Fibroblast of lung (primary cell): ENCODE measurements at regions not wholly inside any gene's neighbourhood (a gene's known extent, or its start where the extent isn't known, plus 50 kb on each side); places are given as distances from the start of the nearest gene placed in this dataset.

Source experiments
- EZH2 ChIP-seq: IDR thresholded peaks from 2 replicates; pipeline ENCODE4 v1.5.1; 2012; ENCODE audit warnings: low read length, control low read depth, mild to moderate bottlenecking; ENCODE audit errors: missing control alignments
- TF ChIP-seq, protein P1 (sequence below), 2 donors: IDR thresholded peaks in 1 of 2; conservative IDR thresholded peaks in 1 of 2; 1 replicate in 1 of 2; 2 replicates in 1 of 2; pipeline ENCODE4 v1.5.1; 2011 to 2012; ENCODE audit warnings: low read length in 2 of 2, control low read depth in 1 of 2, inconsistent platforms in 1 of 2, low read depth in 1 of 2, mild to moderate bottlenecking in 1 of 2

DNA sequence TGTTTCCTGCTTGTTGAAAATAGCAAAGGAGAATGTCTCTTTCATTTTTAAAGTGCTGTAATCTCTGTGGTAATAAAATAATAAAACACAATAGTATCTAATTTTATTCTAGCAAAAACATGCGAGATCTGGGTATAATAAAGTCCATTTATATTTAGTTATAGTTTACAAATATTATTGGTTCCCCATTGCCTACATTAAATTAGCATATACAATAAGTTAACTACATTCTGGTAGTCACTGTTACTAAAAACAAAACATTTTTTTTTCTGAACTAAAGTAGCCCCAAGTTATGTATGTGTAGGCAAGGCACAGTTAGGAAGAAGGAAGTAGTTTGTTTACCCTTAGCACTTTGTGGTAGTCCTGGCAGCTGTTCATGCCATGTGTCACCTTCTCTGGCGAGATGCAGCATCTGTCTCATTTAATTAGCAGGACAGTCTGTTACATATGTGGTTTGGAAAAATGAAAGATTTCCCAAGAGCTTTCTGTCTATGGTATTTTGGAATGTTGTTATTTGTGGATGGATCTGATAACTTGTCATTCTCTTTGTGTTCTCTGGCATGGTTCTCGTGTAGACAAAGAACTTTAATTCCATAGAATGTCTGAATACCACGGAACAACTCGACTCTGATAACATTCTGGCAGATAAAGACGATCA is 231.3 kb upstream of the PITX2 start:
- TF ChIP-seq, protein P1, sequence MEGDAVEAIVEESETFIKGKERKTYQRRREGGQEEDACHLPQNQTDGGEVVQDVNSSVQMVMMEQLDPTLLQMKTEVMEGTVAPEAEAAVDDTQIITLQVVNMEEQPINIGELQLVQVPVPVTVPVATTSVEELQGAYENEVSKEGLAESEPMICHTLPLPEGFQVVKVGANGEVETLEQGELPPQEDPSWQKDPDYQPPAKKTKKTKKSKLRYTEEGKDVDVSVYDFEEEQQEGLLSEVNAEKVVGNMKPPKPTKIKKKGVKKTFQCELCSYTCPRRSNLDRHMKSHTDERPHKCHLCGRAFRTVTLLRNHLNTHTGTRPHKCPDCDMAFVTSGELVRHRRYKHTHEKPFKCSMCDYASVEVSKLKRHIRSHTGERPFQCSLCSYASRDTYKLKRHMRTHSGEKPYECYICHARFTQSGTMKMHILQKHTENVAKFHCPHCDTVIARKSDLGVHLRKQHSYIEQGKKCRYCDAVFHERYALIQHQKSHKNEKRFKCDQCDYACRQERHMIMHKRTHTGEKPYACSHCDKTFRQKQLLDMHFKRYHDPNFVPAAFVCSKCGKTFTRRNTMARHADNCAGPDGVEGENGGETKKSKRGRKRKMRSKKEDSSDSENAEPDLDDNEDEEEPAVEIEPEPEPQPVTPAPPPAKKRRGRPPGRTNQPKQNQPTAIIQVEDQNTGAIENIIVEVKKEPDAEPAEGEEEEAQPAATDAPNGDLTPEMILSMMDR (conservative IDR thresholded peaks at IDR 0.05 in 1 of 2, IDR thresholded peaks at IDR 0.05 in 1 of 2; ENCODE audit: low read depth in 1 of 2, low read length in 2 of 2): no peak
- no peak for TF ChIP-seq EZH2
